ENCODE measurements at regions not wholly inside any gene's neighbourhood (a gene's known extent, or its start where the extent isn't known, plus 50 kb on each side); places are given as distances from the start of the nearest gene placed in this dataset.

DNA sequence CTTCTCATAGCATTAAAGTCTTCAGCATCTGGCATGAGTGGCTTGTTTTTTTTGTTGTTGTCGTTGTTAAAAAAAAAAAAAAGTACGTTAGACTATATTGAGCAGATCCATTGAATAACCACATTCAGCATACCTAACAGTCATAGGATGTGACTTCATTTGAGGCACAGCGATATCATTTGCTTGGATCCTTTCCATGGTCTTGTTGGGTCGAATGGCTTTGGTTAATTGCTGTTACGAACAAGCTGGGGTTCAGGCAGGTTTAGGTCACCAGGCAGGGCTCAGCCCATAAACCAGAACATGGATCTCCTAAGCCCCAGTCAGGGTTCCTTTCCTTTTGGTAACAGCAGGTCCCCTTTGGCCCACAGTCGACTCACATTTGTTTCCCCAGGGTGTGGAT is 76.2 kb downstream of the POLR2M start:
- TF ChIP-seq, protein P1, sequence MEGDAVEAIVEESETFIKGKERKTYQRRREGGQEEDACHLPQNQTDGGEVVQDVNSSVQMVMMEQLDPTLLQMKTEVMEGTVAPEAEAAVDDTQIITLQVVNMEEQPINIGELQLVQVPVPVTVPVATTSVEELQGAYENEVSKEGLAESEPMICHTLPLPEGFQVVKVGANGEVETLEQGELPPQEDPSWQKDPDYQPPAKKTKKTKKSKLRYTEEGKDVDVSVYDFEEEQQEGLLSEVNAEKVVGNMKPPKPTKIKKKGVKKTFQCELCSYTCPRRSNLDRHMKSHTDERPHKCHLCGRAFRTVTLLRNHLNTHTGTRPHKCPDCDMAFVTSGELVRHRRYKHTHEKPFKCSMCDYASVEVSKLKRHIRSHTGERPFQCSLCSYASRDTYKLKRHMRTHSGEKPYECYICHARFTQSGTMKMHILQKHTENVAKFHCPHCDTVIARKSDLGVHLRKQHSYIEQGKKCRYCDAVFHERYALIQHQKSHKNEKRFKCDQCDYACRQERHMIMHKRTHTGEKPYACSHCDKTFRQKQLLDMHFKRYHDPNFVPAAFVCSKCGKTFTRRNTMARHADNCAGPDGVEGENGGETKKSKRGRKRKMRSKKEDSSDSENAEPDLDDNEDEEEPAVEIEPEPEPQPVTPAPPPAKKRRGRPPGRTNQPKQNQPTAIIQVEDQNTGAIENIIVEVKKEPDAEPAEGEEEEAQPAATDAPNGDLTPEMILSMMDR (IDR thresholded peaks at IDR 0.05; ENCODE audit: borderline replicate concordance, insufficient read depth, low read depth, low read length), result no peak
- no peak overlapping the region for H3K4me3 ChIP-seq (ENCODE audit: low read depth, low read length)

DNA sequence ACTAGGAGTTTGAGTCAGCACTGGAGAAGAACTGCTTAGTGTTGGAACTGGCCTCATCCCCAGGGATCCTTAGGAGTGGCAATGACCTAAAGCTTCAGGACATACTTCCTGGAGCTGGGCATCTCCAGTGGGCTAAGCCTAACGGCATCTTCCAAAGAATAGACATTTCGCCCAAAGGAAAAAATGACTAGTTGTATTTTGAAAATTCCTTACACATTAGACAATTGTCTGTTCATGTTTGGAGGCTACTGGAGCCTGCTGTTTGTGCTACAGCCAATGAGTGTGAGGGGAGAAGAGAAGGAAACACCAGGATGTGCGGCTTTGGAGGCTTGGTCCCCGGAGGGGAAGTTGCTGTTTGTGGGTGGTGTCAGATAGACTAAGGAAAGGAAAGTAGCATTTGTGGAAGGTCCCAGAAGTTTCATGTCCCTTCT is 77.6 kb downstream of the POLR2M start:
- TF ChIP-seq, protein P1 (IDR thresholded peaks at IDR 0.05; ENCODE audit: borderline replicate concordance, insufficient read depth, low read depth, low read length), result no peak
- no peak overlapping the region for H3K4me3 ChIP-seq (ENCODE audit: low read depth, low read length)

DNA sequence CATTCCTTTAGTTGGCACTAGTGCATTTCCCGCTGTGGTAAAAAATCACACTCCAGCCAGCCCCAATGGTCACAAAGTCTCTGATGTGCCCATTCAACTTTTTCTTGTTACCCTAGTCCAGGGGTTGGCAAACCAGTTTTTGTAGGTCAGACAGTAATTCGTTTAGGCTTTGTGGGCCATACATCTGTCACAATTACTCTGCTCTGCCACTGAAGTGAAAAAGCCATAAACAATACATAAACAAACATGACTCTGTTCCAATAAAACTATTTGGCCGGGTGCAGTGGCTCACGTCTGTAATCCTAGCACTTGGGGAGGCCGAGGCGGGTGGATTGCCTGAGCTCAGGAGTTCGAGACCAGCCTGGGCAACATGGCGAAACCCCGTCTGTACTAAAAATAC is 78.5 kb downstream of the POLR2M start:
- TF ChIP-seq, protein P1 (IDR thresholded peaks at IDR 0.05; ENCODE audit: borderline replicate concordance, insufficient read depth, low read depth, low read length), result no peak
- H3K4me3 ChIP-seq (ENCODE audit: low read depth, low read length), result no peak overlapping the region

DNA sequence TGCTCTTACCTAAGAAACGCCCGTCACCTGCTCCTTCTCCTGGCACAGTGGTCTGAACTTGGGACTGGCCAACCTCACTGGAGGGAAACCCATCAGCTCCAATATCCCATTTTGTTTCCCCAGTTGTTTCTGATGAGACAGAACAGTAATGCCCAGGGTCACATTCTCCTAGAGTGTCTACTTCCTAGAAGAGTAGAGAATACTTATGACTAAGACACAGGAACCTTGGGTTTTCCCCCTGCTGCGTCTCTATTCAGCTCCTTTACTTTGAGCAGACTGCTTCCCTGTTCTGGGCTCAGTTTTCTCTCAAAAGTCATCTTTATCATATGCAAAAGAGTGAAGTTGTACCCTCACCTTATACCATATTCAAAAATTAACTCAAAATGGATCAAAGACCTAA is 79.4 kb downstream of the POLR2M start:
- TF ChIP-seq, protein P1 (IDR thresholded peaks at IDR 0.05; ENCODE audit: borderline replicate concordance, insufficient read depth, low read depth, low read length), result no peak
- H3K4me3 ChIP-seq (ENCODE audit: low read depth, low read length), result no peak overlapping the region

DNA sequence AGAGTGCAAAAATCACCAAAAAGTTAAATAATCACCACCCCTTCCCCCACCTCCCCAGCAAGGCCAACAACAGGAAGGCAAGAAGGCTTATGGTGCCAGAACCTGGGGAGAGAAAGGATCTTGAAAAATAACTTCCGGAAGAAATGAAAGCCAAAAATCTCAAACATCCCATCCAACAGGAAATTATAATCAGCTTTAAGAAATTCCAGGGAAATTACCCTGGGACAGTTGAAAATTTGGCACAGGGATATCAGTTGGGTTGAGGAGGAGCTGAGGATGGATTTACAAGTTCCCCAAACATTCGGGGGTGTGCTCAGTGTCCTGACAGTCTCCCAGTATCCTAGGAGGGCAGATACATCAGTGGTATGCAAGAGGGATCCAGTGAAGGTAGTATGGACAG is 82.7 kb downstream of the POLR2M start:
- no peak overlapping the region for H3K4me3 ChIP-seq (ENCODE audit: low read depth, low read length)
- TF ChIP-seq, protein P1 (IDR thresholded peaks at IDR 0.05; ENCODE audit: borderline replicate concordance, insufficient read depth, low read depth, low read length), result no peak

DNA sequence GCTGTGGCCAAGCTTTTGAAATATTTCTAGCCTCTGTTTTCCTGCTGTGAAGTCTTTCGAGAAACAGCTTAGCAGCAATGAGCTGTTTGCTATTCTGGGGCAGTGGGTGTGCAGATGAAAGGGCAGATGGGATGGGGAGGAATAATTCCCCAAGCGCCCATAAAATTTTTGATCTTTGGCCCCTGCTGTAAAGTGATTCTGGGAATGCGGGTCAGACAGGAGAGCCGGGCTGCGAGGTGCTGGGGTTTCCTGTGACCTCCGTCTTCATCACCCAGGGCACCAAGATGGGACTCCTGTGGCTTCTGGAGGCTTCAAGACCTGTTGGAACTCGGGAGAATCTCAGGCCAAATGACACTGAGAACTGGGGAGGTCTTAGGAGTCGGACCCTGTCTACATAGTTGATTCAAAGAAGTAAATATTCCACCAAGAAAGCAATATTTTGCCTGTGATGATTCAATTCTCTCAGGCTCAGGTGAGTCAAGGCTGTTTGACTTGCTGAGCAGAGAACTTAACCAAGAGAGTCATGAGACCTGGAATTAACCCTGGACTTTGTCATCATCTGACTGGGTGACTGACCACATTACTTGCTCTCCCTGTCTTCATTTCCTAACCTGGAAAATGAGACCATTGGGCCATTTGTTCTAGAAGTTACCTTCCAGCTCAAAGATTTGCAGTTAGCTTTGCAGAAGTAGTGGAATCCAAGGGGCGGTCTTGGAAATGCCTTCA is 86.4 kb downstream of the POLR2M start:
- TF ChIP-seq, protein P1 (IDR thresholded peaks at IDR 0.05; ENCODE audit: borderline replicate concordance, insufficient read depth, low read depth, low read length), result no peak
- H3K4me3 ChIP-seq (ENCODE audit: low read depth, low read length), result no peak overlapping the region

DNA sequence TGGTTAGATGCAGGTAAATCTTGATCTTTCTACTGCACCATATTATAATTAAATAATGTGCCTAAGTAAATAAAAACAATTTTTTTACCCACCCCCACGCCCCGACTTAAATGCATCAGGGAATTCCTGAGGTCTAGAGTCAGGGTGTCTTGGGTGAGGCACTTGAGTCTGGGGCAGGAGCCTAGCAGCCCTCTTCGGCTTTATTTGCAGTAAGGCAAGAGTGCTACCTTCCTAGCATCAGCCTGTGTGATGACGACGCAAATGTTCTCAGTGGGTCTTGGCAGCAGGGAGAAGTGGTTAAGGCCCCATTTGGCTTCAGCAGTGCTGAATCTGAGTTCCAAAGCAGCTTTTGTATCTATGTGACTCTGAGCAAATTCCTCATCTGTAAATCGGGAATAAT is 88.7 kb downstream of the POLR2M start:
- no peak overlapping the region for H3K4me3 ChIP-seq (ENCODE audit: low read depth, low read length)
- TF ChIP-seq, protein P1 (IDR thresholded peaks at IDR 0.05; ENCODE audit: borderline replicate concordance, insufficient read depth, low read depth, low read length), result no peak
